H1 (cell line): ENCODE measurements at regions not wholly inside any gene's neighbourhood (a gene's known extent, or its start where the extent isn't known, plus 50 kb on each side); places are given as distances from the start of the nearest gene placed in this dataset.

Source experiments
- CTCF ChIA-PET: fragments of 300-600 bp; sonication (Branson Sonifier 250); formaldehyde crosslinking; loops from one replicate; lab custom pipeline; 2021; ENCODE audit not compliant: partially characterized antibody; lab: Charles Lee
- POLR2A ChIA-PET: fragments of 300-600 bp; sonication (Branson Sonifier 250); formaldehyde crosslinking; loops from one replicate; lab custom pipeline; 2021; ENCODE audit warnings: inconsistent platforms; ENCODE audit not compliant: partially characterized antibody; lab: Charles Lee
- DNase-seq, 2 experiments: peaks; one replicate each; pipeline versions ENCODE4 v3.0.0 to v3.0.0-alpha.2; 2010 to 2022; ENCODE audit warnings: low spot score in 2 of 2, low read depth in 1 of 2, mixed read lengths in 1 of 2
- FAIRE-seq: peaks from 2 replicates; lab custom pipeline; 2011; peaks lifted over from hg19 to GRCh38; lab: Jason Lieb, UNC
- H2AFZ ChIP-seq: 2 replicates; pipeline ENCODE4 v1.8.1; 2012; ENCODE audit warnings: low read length, inconsistent platforms
- H2AK5ac ChIP-seq: 2 replicates; pipeline ENCODE4 v1.6.1; 2013; ENCODE audit warnings: low read depth, low read length
- H2BK120ac ChIP-seq: replicated peaks from 2 replicates; pipeline ENCODE3; 2013; ENCODE audit warnings: low read depth, low read length, inconsistent platforms
- H2BK12ac ChIP-seq: 2 replicates; pipeline ENCODE4 v1.6.1; 2013; ENCODE audit warnings: low read depth, low read length
- H2BK15ac ChIP-seq: 2 replicates; pipeline ENCODE4 v1.6.1; 2013; ENCODE audit warnings: low read length
- H2BK20ac ChIP-seq: 2 replicates; pipeline ENCODE4 v1.6.1; 2013; ENCODE audit warnings: low read length
- H2BK5ac ChIP-seq: 2 replicates; pipeline ENCODE4 v1.6.1; 2013; ENCODE audit warnings: low read depth, low read length
- H3K14ac ChIP-seq: 2 replicates; pipeline ENCODE4 v1.6.1; 2013; ENCODE audit warnings: inconsistent platforms; ENCODE audit not compliant: insufficient read length
- H3K18ac ChIP-seq: 2 replicates; pipeline ENCODE4 v1.6.1; 2013; ENCODE audit warnings: low read length; ENCODE audit errors: extremely low read depth
- H3K23ac ChIP-seq: 2 replicates; pipeline ENCODE4 v1.6.1; 2013; ENCODE audit warnings: inconsistent platforms; ENCODE audit not compliant: insufficient read length
- H3K23me2 ChIP-seq: 2 replicates; pipeline ENCODE4 v1.6.1; 2013; ENCODE audit warnings: low read depth, low read length
- H3K27ac ChIP-seq: 2 replicates; pipeline ENCODE4 v1.6.1; 2011; ENCODE audit warnings: low read depth, low read length, inconsistent platforms
- H3K27me3 ChIP-seq, 4 experiments: replicated peaks in 1 of 4; 1 replicate in 1 of 4; 2 replicates in 3 of 4; pipeline versions ENCODE4 v1.6.1 to v1.8.1; 2011 to 2013; ENCODE audit warnings: low read length in 3 of 4, mild to moderate bottlenecking in 3 of 4, inconsistent platforms in 2 of 4, mixed read lengths in 2 of 4, moderate library complexity in 1 of 4; ENCODE audit not compliant: control insufficient read depth in 3 of 4, insufficient read depth in 3 of 4; ENCODE audit errors: extremely low read depth in 1 of 4
- H3K36me3 ChIP-seq, 4 experiments: 2 replicates each; pipeline versions ENCODE4 v1.6.1 to v1.8.1; 2011 to 2013; ENCODE audit warnings: mild to moderate bottlenecking in 4 of 4, low read length in 3 of 4, moderate library complexity in 2 of 4, control low read depth in 1 of 4, inconsistent platforms in 1 of 4; ENCODE audit not compliant: insufficient read depth in 4 of 4, control insufficient read depth in 2 of 4
- H3K4ac ChIP-seq: replicated peaks from 2 replicates; pipeline ENCODE3; 2013; ENCODE audit warnings: low read length, low read depth, mixed read lengths, inconsistent platforms; ENCODE audit not compliant: insufficient read length
- H3K4me1 ChIP-seq, 4 experiments: replicated peaks in 1 of 4; 1 replicate in 1 of 4; 2 replicates in 3 of 4; pipeline versions ENCODE4 v1.6.1 to v1.8.1; 2011 to 2013; ENCODE audit warnings: low read length in 3 of 4, inconsistent platforms in 2 of 4, mixed read lengths in 1 of 4; ENCODE audit not compliant: insufficient read depth in 4 of 4, control insufficient read depth in 3 of 4
- H3K4me2 ChIP-seq, 2 experiments: 2 replicates each; pipeline versions ENCODE4 v1.6.1 to v1.8.1; 2011 to 2013; ENCODE audit warnings: low read depth in 2 of 2, low read length in 2 of 2, control low read depth in 1 of 2, inconsistent platforms in 1 of 2, mild to moderate bottlenecking in 1 of 2; ENCODE audit not compliant: insufficient read depth in 1 of 2
- H3K4me3 ChIP-seq, 4 experiments: fragments of 200-600, 300-600 bp in 1 of 4; sonication (generic), shearing (Covaris generic), sonication (Bioruptor Twin) in 1 of 4; 2 replicates each; pipeline versions ENCODE4 v1.5.1 to v1.8.1; 2011 to 2016; ENCODE audit warnings: low read length in 4 of 4, low read depth in 3 of 4, control low read depth in 2 of 4, inconsistent platforms in 2 of 4, mild to moderate bottlenecking in 2 of 4, mixed read lengths in 1 of 4, moderate library complexity in 1 of 4; ENCODE audit not compliant: insufficient read depth in 2 of 4; ENCODE audit errors: extremely low read depth in 1 of 4
- H3K56ac ChIP-seq: replicated peaks from 2 replicates; pipeline ENCODE3; 2013; ENCODE audit warnings: low read depth, mild to moderate bottlenecking, mixed read lengths, low read length, inconsistent platforms; ENCODE audit not compliant: insufficient read length
- H3K79me1 ChIP-seq: 2 replicates; pipeline ENCODE4 v1.6.1; 2013; ENCODE audit warnings: low read depth, low read length, control low read depth
- H3K79me2 ChIP-seq, 2 experiments: 2 replicates each; pipeline versions ENCODE4 v1.6.1 to v1.8.1; 2012 to 2013; ENCODE audit warnings: low read length in 2 of 2, mild to moderate bottlenecking in 2 of 2, inconsistent platforms in 1 of 2; ENCODE audit not compliant: insufficient read depth in 2 of 2, control insufficient read depth in 1 of 2
- H3K9ac ChIP-seq, 4 experiments: replicated peaks in 1 of 4; 1 replicate in 1 of 4; 2 replicates in 3 of 4; pipeline versions ENCODE4 v1.6.1 to v1.8.1; 2011 to 2013; ENCODE audit warnings: low read depth in 3 of 4, low read length in 3 of 4, control low read depth in 2 of 4, mild to moderate bottlenecking in 2 of 4, moderate library complexity in 2 of 4, inconsistent platforms in 1 of 4; ENCODE audit errors: extremely low read depth in 1 of 4
- H3K9me3 ChIP-seq, 2 experiments: 2 replicates each; pipeline versions ENCODE4 v1.6.1 to v1.8.1; 2012 to 2013; ENCODE audit warnings: mild to moderate bottlenecking in 2 of 2, moderate library complexity in 2 of 2, control low read depth in 1 of 2, inconsistent platforms in 1 of 2, low read depth in 1 of 2, low read length in 1 of 2, mixed read lengths in 1 of 2; ENCODE audit not compliant: insufficient read depth in 2 of 2
- H4K20me1 ChIP-seq, 2 experiments: replicated peaks in 1 of 2; 2 replicates each; pipeline versions ENCODE3 to v1.8.1; 2011 to 2013; ENCODE audit warnings: inconsistent platforms in 2 of 2, low read length in 2 of 2, mild to moderate bottlenecking in 1 of 2; ENCODE audit not compliant: insufficient read depth in 2 of 2, control insufficient read depth in 1 of 2
- H4K5ac ChIP-seq: 2 replicates; pipeline ENCODE4 v1.6.1; 2013; ENCODE audit warnings: low read length, low read depth, mixed read lengths, inconsistent platforms; ENCODE audit not compliant: insufficient read length
- H4K8ac ChIP-seq: 2 replicates; pipeline ENCODE4 v1.8.0; 2013; ENCODE audit warnings: mild to moderate bottlenecking, moderate library complexity, low read length, inconsistent platforms; ENCODE audit not compliant: insufficient read depth; ENCODE audit errors: extremely low read depth
- H4K91ac ChIP-seq: replicated peaks from 2 replicates; pipeline ENCODE3; 2013; ENCODE audit warnings: low read length, mixed read lengths, inconsistent platforms; ENCODE audit not compliant: insufficient read length
- BACH1 ChIP-seq: IDR thresholded peaks from 2 replicates; pipeline ENCODE4 v1.6.1; 2012; ENCODE audit warnings: low read length, improper control_type of control experiment
- CBX8 ChIP-seq: fragments of 300-800, 300-1000 bp; sonication (generic); IDR thresholded peaks from 2 replicates; pipeline ENCODE4 v1.7.1; 2016; ENCODE audit warnings: low read depth, low read length, borderline replicate concordance
- EGR1 ChIP-seq: IDR thresholded peaks from 2 replicates; pipeline ENCODE4 v1.6.1; 2011; ENCODE audit warnings: low read depth, low read length, borderline replicate concordance
- KDM5A ChIP-seq: fragments of 200-600 bp; IDR thresholded peaks from 2 replicates; pipeline ENCODE4 v1.7.1; 2012; ENCODE audit warnings: mild to moderate bottlenecking, low read length, inconsistent platforms, mixed read lengths
- NANOG ChIP-seq: IDR thresholded peaks from 2 replicates; pipeline ENCODE4 v1.6.1; 2011; ENCODE audit warnings: low read length, low read depth, mild to moderate bottlenecking, inconsistent platforms; ENCODE audit not compliant: insufficient read depth, poor library complexity, severe bottlenecking
- POLR2A ChIP-seq, 2 experiments: IDR thresholded peaks; 1 replicate in 1 of 2; 2 replicates in 1 of 2; pipeline ENCODE4 v1.6.1; 2011; ENCODE audit warnings: low read depth in 2 of 2, low read length in 2 of 2, mild to moderate bottlenecking in 2 of 2; ENCODE audit errors: control extremely low read depth in 1 of 2
- RAD21 ChIP-seq, 2 experiments: IDR thresholded peaks in 1 of 2; conservative IDR thresholded peaks in 1 of 2; 2 replicates each; pipeline ENCODE4 v1.6.1; 2011; ENCODE audit warnings: low read depth in 2 of 2, low read length in 2 of 2, improper control_type of control experiment in 1 of 2, inconsistent platforms in 1 of 2, mild to moderate bottlenecking in 1 of 2, moderate library complexity in 1 of 2
- RBBP5 ChIP-seq: IDR thresholded peaks from 2 replicates; pipeline ENCODE4 v1.7.1; 2012; ENCODE audit warnings: low read depth, mild to moderate bottlenecking, inconsistent platforms, low read length, moderate library complexity, borderline replicate concordance
- SP2 ChIP-seq: IDR thresholded peaks from 2 replicates; pipeline ENCODE4 v1.6.1; 2012; ENCODE audit warnings: mild to moderate bottlenecking, low read length, inconsistent platforms
- WGBS, 2 experiments: shearing (Covaris generic) in 1 of 2; methylation state at CpG; one replicate each; pipeline versions ENCODE4 v1.1.6 to v1.1.7; 2013 to 2015; ENCODE audit warnings: low lambda C conversion rate in 2 of 2, mixed read lengths in 2 of 2, inconsistent platforms in 1 of 2, low coverage in 1 of 2, missing lambda C conversion rate in 1 of 2; ENCODE audit not compliant: insufficient replicate concordance in 2 of 2, insufficient coverage in 1 of 2, insufficient read length in 1 of 2; ENCODE audit errors: extremely low coverage in 1 of 2, missing lambda C conversion rate in 1 of 2; 5-methylcytosine and 5-hydroxymethylcytosine counted together
- TF ChIP-seq, protein P1 (sequence below): IDR thresholded peaks from 2 replicates; pipeline ENCODE4 v1.6.1; 2012; ENCODE audit warnings: inconsistent platforms

GRCh38 chr16:86896976-86897375 lies 318.6 kb downstream of the FOXL1 start:
- Histone ChIP-seq H3K56ac (no peak overlapping the region), H3K36me3 (no peaks in the 10 kb centered on the region), H3K18ac (no peak overlapping the region), H3K14ac (no peak overlapping the region), H4K91ac (no peak overlapping the region), H2BK5ac (no peak overlapping the region), H3K23ac (no peak overlapping the region), H2AK5ac (no peak overlapping the region), H2AFZ (no peak overlapping the region), H3K23me2 (0 out of 2 replicates have a peak, but pooled peaks cover 2% of the 10 kb centered on the region), H2BK12ac (no peak overlapping the region), H3K27me3 (no peaks in the 10 kb centered on the region; a peak in 1 of 7 replicates), H2BK120ac (no peak overlapping the region), H3K9me3 (no peaks in the 10 kb centered on the region), H3K4me3 (no peak overlapping the region), H3K4me2 (no peak overlapping the region), H2BK15ac (no peak overlapping the region), H4K8ac (no peak overlapping the region), H3K79me1 (no peaks in the 10 kb centered on the region; the same call in 1 of the 2 replicates), H3K9ac (no peak overlapping the region), H3K4ac (no peak overlapping the region), H3K27ac (no peak overlapping the region), H4K5ac (no peak overlapping the region), H2BK20ac (no peak overlapping the region), H4K20me1 (no peaks in the 10 kb centered on the region), H3K79me2 (no peaks in the 10 kb centered on the region), H3K4me1 (peaks cover 0 to 9% (median 0%) of the 10 kb centered on the region in 4 experiments; a peak in 2 of 7 replicates)
- ChIA-PET CTCF (interaction anchor here (0.7 to 1.9 kb wide), 3 partner anchors 23 to 382 kb away, joined by 3 to 7 read pairs (median 4); no protein-coding TSS in a partner anchor), POLR2A (no interaction called here)
- 89% methylated on average over 8 of the region's 9 CpGs; no CpG with 5 or more reads in 1 of the 2 experiments for WGBS, 2 experiments
- DNase-seq, result no peak
- no peak for FAIRE-seq
- no peak for TF ChIP-seq SP2
- TF ChIP-seq CBX8, result no peak
- TF ChIP-seq RAD21 (IDR thresholded peaks at IDR 0.05 in 1 of 2, conservative IDR thresholded peaks at IDR 0.05 in 1 of 2; ENCODE audit: low read depth in 2 of 2, low read length in 2 of 2), result no peak
- no peak for TF ChIP-seq RBBP5
- no peak for TF ChIP-seq NANOG
- no peak for TF ChIP-seq EGR1
- no peak for TF ChIP-seq POLR2A (IDR thresholded peaks at IDR 0.05; ENCODE audit: control extremely low read depth in 1 of 2, low read depth in 2 of 2, low read length in 2 of 2)
- no peak for TF ChIP-seq KDM5A
- no peak for TF ChIP-seq BACH1
- TF ChIP-seq, protein P1, sequence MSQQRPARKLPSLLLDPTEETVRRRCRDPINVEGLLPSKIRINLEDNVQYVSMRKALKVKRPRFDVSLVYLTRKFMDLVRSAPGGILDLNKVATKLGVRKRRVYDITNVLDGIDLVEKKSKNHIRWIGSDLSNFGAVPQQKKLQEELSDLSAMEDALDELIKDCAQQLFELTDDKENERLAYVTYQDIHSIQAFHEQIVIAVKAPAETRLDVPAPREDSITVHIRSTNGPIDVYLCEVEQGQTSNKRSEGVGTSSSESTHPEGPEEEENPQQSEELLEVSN, result no peak
